Hematopoietic multipotent progenitor cell (in vitro differentiated cells): ENCODE measurements at regions not wholly inside any gene's neighbourhood (a gene's known extent, or its start where the extent isn't known, plus 50 kb on each side); places are given as distances from the start of the nearest gene placed in this dataset.
"Not testable (repeated sequence)": the region's sequence is repeated elsewhere in the genome, so short reads cannot be mapped to it uniquely, and the experiment has no call there.

Experiments
- DNase-seq, 3 donors: peaks; one replicate each; pipeline ENCODE4 v3.0.0-alpha.2; 2011 to 2015; ENCODE audit warnings: low read depth in 2 of 3, low spot score in 2 of 3

- no peak for DNase-seq
Observed at GRCh38 chr16:59696495-59696894, 962.4 kb upstream of the GOT2 start.

GRCh38 chr16:59690216-59690615 is 956.1 kb upstream of the GOT2 start:
- no peak for DNase-seq

- no peak for DNase-seq
Observed at GRCh38 chr16:59688006-59688405, 953.9 kb upstream of the GOT2 start.

DNA sequence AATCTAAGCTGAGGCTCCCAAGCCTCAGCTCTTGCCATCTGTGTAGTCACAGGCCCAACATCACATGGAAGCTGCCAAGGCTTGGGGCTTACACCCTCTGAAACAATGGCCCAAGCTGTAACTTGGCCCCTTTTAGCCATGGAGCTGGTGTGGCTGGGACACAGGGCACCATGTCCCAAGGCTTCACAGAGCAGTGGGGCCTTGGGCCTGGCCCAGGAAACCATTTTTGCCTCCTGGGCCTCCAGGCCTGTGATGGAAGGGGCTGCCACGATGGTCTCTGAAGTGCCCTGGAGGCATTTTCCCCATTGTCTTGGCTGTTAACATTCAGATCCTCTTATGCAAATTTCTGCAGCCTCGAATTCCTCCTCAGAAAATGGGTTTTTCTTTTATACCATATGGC is 952.3 kb upstream of the GOT2 start:
- DNase-seq = no peak

- no peak for DNase-seq
Observed at GRCh38 chr16:59684911-59685310, 950.8 kb upstream of the GOT2 start.

DNA sequence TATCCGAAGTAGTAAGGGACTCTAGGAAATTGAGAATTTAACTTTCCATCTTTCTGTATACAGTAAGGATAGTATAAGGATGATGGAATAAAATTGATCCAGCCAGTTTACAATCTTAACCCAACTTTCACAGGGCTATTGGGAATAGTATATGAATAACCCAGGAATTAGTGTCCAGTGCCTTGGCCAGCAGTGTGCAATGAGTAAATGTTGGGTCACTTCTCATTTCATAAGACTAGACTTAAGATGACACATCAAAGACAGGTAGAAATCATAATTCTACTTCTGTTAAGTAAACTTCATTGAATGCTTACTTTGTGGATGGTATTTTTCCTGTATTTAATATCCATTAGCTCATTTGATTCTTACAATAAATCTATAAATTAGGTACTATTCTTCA is 949.6 kb upstream of the GOT2 start:
- no peak for DNase-seq

DNA sequence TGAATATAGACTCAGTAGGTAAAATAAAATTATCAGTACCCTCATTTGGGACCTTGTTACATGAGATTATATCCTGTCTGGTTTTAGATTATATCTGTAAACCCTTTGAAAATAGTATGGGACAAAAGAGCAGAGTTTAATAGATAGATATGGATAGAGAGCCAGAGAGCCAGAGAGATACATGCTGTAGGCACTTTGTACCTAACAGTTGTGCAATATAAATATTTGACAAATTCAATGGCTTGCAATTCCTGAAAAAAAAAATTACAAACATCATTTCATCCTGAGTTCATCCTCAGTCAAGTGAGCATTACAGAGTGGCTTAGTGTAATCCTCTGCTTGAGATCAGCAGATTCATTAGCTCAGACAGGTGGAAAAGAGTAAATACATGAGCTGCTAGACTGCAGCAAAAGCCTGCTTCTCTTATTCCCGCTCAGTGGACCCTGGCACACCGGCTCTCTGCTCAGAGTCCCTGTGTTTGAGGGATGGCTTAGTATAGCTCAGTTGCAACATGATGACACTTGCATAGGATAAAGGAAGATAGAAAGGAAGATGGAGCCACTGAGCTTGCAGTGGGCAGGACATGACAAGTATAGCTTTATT is 931.6 kb upstream of the GOT2 start:
- DNase-seq = no peak

GRCh38 chr16:59658572-59658971 is 924.5 kb upstream of the GOT2 start:
- no peak for DNase-seq

GRCh38 chr16:59655031-59655430 is 920.9 kb upstream of the GOT2 start:
- DNase-seq = no peak

- DNase-seq = no peak
Observed at GRCh38 chr16:59654455-59654854, 920.3 kb upstream of the GOT2 start.

DNA sequence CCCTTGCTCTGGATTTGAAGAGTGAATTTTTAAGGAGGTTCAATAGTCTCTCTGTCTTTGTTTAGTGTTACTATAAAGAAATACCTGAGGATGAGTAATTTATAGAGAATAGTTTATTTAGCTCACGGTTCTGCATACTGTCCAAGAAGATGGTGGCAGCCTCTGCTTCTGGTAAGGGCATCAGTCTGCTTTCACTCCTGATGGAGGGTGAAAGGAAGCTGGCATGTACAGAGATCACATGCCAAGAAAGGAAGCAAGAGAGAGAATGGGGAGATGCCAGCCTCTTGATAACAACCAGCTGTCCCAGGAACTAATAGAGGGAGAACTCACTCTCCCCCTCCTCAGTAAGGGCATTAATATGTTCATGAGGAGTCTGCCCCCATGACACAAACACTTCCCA is 917.5 kb upstream of the GOT2 start:
- no peak for DNase-seq

DNA sequence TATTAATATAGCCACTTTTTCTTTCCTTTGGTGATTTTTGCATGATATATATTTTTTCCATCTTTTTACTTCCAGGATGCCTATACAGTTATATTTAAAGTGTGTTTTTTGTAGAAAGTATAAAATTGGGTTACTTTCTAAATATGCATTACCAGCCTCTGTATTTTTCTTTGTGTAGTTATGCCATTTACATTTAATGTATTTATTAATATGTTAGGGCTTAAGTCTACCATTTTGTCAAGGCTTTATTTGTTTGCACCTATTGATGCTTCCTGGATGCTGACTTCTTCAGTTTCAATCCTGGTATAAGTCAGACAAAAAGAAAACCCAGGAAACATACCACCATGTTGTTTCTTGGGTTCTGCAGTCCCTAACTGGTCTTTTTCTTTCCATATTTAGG is 911.1 kb upstream of the GOT2 start:
- DNase-seq = no peak

GRCh38 chr16:59635674-59636073 is 901.6 kb upstream of the GOT2 start:
- no peak for DNase-seq

DNA sequence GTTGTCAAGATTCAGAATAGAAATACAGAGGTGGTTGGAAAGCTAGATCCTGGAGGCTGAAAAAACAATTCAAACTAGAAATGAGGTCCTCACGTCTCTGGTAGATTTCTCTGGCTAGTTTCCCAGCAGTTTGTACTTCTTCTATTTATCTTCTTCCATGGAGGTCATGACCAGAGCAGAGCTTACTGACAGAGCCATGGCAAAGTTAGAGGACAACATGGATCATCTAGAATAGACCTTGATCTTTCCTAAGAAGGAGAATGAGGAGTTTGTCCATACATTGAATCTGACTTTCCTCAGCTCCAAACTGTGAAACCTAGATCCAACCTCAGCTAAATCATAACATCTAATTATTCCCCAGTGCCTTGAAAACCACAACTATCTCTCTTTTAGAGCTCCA is 900.8 kb upstream of the GOT2 start:
- DNase-seq = no peak

- no peak for DNase-seq
Observed at GRCh38 chr16:59634004-59634579, 900.0 kb upstream of the GOT2 start.

DNA sequence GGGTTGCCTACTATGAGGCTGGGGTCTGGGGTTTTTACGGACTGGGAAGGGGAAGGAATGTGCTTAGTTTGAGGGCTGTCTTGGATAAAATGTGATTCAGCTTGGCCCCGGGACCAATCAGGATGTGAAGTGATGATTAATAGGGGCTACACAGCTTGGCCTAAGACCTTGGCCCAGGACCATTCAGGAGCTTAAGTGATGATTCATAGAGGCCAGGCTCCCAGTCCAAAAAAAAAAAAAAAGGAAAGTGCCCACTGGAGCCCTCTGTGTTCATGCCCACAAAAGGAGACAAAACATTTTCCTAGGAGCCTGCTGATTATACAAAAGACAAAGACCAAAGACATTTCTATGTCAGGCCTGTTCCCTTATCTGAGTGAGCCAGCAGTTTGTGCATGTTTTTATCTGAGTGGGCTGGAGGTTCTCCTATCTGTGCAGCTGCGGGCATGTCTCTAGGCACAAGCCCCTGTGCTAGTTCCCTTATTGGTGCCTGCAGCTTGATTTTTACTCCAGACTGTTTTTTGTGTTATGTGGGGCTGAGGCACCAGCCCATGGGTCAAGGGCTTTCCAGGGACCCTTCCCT is 898.2 kb upstream of the GOT2 start:
- peak in 2 of 3 donors; percentile 9 to 13 for DNase-seq

GRCh38 chr16:59624381-59624780 is 890.3 kb upstream of the GOT2 start:
- DNase-seq = not testable (repeated sequence)

- no peak for DNase-seq
Observed at GRCh38 chr16:59614466-59615240, 880.5 kb upstream of the GOT2 start.

DNA sequence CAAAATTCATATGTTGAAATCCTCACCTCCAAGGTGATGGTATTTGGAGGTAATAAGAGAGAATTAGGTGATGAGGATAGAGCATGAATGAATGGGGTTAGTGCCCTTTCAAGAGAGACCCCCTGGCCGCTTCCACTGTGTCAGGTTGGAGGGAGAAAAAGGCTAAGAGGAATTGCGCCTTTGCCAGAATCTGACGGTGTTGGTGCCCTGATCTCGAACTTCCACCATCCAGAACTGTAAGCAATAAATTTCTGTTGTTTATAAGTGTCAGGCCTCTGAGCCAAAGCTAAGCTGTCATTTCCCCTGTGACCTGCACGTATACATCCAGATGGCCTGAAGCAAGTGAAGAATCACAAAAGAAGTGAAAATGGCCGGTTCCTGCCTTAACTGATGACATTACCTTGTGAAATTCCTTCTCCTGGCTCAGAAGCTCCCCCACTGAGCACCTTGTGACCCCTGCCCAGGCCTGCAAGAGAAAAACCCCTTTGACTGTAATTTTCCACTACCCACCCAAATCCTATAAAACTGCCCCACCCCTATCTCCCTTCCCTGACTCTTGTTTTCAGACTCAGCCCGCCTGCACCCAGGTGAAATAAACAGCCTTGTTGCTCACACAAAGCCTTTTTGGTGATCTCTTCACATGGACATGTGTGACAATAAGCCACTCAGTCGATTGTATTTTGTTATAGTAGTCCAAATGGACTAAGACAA is 878.9 kb upstream of the GOT2 start:
- not testable (repeated sequence) for DNase-seq

DNA sequence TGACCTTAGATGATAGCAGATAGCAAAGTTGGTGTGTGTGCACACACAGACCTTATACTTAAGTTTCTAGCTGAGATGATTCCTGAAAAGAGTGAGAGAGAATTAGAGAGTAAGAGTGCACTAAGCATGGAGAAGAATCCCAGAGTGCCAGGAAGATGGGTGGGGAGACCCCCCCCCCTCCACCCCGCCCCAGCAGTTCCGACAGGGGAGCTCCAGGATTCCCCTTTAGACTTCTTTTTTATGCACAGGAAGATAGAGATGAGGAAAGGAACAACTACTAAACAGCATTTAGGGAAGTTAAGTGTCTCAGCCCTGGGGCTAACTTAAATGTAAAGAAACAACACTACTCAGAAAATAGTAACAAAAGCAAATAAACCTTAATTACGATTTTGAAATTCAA is 878.0 kb upstream of the GOT2 start:
- no peak for DNase-seq

GRCh38 chr16:59611556-59611955 is 877.4 kb upstream of the GOT2 start:
- DNase-seq = no peak
